ENCODE measurements at regions not wholly inside any gene's neighbourhood (a gene's known extent, or its start where the extent isn't known, plus 50 kb on each side); places are given as distances from the start of the nearest gene placed in this dataset.

- Histone ChIP-seq H2AK5ac (ENCODE audit: low read length) (no peak overlapping the region), H2AFZ (ENCODE audit: insufficient read depth, low read length, poor library complexity) (no peak overlapping the region), H3K27ac (ENCODE audit: low read depth, low read length) (no peak overlapping the region), H3K27me3 (ENCODE audit: insufficient read depth, low read length) (no peaks in the 10 kb centered on the region), H3K18ac (ENCODE audit: low read length) (no peak overlapping the region), H4K12ac (ENCODE audit: low read depth, low read length) (no peak overlapping the region), H3K4ac (ENCODE audit: low read depth, low read length) (no peak overlapping the region), H3K14ac (ENCODE audit: low read length) (no peak overlapping the region), H2BK120ac (ENCODE audit: insufficient read depth, low read length, poor library complexity) (no peak overlapping the region), H3K4me3 (ENCODE audit: low read depth, low read length) (no peak overlapping the region), H3K9me3 (ENCODE audit: insufficient read depth, low read depth, low read length) (no peaks in the 10 kb centered on the region), H2BK12ac (ENCODE audit: low read length) (no peak overlapping the region), H3K23ac (ENCODE audit: low read length) (no peak overlapping the region), H4K91ac (ENCODE audit: low read depth, low read length) (no peak overlapping the region), H3K79me2 (ENCODE audit: control insufficient read depth, insufficient read depth, low read length, poor library complexity) (no peaks in the 10 kb centered on the region), H4K8ac (ENCODE audit: low read depth, low read length) (no peak overlapping the region), H2BK5ac (ENCODE audit: low read depth, low read length, poor library complexity) (no peak overlapping the region), H3K79me1 (ENCODE audit: low read length) (no peaks in the 10 kb centered on the region), H3K36me3 (ENCODE audit: control insufficient read depth in 1 of 2, insufficient read depth in 2 of 2, low read length in 2 of 2) (no peaks in the 10 kb centered on the region), H3K9ac (ENCODE audit: low read length) (no peak overlapping the region), H3K4me2 (ENCODE audit: low read length) (no peak overlapping the region), H3K4me1 (ENCODE audit: control insufficient read depth in 1 of 2, insufficient read depth in 2 of 2, low read length in 2 of 2) (no peaks in the 10 kb centered on the region)
- WGBS (ENCODE audit: extremely low coverage, insufficient coverage, insufficient read length), result no CpG with 5 or more reads among the region's 6 CpGs
- DNase-seq, result no peak
Measured at GRCh38 chr12:24424889-24425600, 475.6 kb upstream of the SOX5 start.

DNA sequence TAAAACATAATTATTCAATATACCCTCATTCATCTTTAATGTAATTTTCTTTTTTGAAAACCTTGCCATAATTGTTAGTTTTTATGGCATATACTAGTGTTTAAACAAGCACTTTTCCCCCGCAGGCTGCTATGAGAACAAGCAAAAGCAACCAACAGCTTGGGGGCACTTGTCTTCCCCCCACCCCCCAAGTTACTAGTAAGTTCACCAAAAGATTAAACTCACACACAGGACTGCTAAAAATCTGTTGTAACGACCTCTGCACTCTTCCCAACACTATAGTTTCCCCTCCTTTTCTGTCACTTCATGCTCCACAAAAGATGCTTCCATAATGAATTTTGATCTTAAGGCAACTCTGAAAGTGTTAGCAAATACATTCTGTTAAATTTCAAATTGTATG lies 474.9 kb upstream of the SOX5 start:
- no peaks in the 10 kb centered on the region for H3K79me2 ChIP-seq (ENCODE audit: control insufficient read depth, insufficient read depth, low read length, poor library complexity)
- H3K4me1 ChIP-seq (ENCODE audit: control insufficient read depth in 1 of 2, insufficient read depth in 2 of 2, low read length in 2 of 2), result no peaks in the 10 kb centered on the region
- H3K4me2 ChIP-seq (ENCODE audit: low read length), result no peak overlapping the region
- H4K12ac ChIP-seq (ENCODE audit: low read depth, low read length), result no peak overlapping the region
- no peak overlapping the region for H3K18ac ChIP-seq (ENCODE audit: low read length)
- H3K9me3 ChIP-seq (ENCODE audit: insufficient read depth, low read depth, low read length), result no peaks in the 10 kb centered on the region
- H3K14ac ChIP-seq (ENCODE audit: low read length), result no peak overlapping the region
- H3K79me1 ChIP-seq (ENCODE audit: low read length), result no peaks in the 10 kb centered on the region
- H2BK5ac ChIP-seq (ENCODE audit: low read depth, low read length, poor library complexity), result no peak overlapping the region
- no peak overlapping the region for H3K23ac ChIP-seq (ENCODE audit: low read length)
- no peak overlapping the region for H3K27ac ChIP-seq (ENCODE audit: low read depth, low read length)
- no CpG with 5 or more reads among the region's 2 CpGs for WGBS (ENCODE audit: extremely low coverage, insufficient coverage, insufficient read length)
- no peak overlapping the region for H3K4me3 ChIP-seq (ENCODE audit: low read depth, low read length)
- no peaks in the 10 kb centered on the region for H3K36me3 ChIP-seq (ENCODE audit: control insufficient read depth in 1 of 2, insufficient read depth in 2 of 2, low read length in 2 of 2)
- H3K27me3 ChIP-seq (ENCODE audit: insufficient read depth, low read length), result no peaks in the 10 kb centered on the region
- H4K91ac ChIP-seq (ENCODE audit: low read depth, low read length), result no peak overlapping the region
- no peak overlapping the region for H4K8ac ChIP-seq (ENCODE audit: low read depth, low read length)
- H2AK5ac ChIP-seq (ENCODE audit: low read length), result no peak overlapping the region
- no peak overlapping the region for H2BK120ac ChIP-seq (ENCODE audit: insufficient read depth, low read length, poor library complexity)
- H2BK12ac ChIP-seq (ENCODE audit: low read length), result no peak overlapping the region
- no peak overlapping the region for H3K4ac ChIP-seq (ENCODE audit: low read depth, low read length)
- DNase-seq, result no peak
- no peak overlapping the region for H2AFZ ChIP-seq (ENCODE audit: insufficient read depth, low read length, poor library complexity)
- H3K9ac ChIP-seq (ENCODE audit: low read length), result no peak overlapping the region

DNA sequence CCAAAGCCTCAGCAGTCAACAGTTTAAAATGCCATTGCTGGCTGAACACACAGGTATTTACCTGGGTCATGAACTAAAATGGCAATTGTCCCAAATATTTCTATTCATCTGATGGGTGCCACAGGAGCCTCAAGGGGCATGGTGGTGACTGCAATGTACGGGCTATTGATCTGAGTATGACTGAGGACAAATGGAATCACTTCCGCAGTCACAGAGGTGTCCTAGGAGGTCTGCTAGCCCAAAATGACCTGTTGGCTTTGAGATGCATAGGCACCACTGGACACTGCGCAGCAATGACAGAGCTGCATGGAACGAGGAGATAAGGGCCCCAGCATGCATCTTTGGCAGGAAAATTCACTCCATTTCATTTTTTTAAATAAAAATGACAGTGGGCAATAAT lies 474.1 kb upstream of the SOX5 start:
- H3K4ac ChIP-seq (ENCODE audit: low read depth, low read length), result no peak overlapping the region
- H3K9ac ChIP-seq (ENCODE audit: low read length), result no peak overlapping the region
- no peak overlapping the region for H2BK120ac ChIP-seq (ENCODE audit: insufficient read depth, low read length, poor library complexity)
- H2AK5ac ChIP-seq (ENCODE audit: low read length), result no peak overlapping the region
- no peak overlapping the region for H3K4me2 ChIP-seq (ENCODE audit: low read length)
- DNase-seq, result peak; percentile 61 to 75
- no peak overlapping the region for H3K14ac ChIP-seq (ENCODE audit: low read length)
- no peak overlapping the region for H2AFZ ChIP-seq (ENCODE audit: insufficient read depth, low read length, poor library complexity)
- H4K8ac ChIP-seq (ENCODE audit: low read depth, low read length), result no peak overlapping the region
- H3K79me1 ChIP-seq (ENCODE audit: low read length), result no peaks in the 10 kb centered on the region
- no peak overlapping the region for H4K12ac ChIP-seq (ENCODE audit: low read depth, low read length)
- no peaks in the 10 kb centered on the region for H3K27me3 ChIP-seq (ENCODE audit: insufficient read depth, low read length)
- WGBS (ENCODE audit: extremely low coverage, insufficient coverage, insufficient read length), result no CpG with 5 or more reads among the region's 4 CpGs
- no peak overlapping the region for H2BK12ac ChIP-seq (ENCODE audit: low read length)
- no peak overlapping the region for H3K4me3 ChIP-seq (ENCODE audit: low read depth, low read length)
- H4K91ac ChIP-seq (ENCODE audit: low read depth, low read length), result no peak overlapping the region
- H3K9me3 ChIP-seq (ENCODE audit: insufficient read depth, low read depth, low read length), result no peaks in the 10 kb centered on the region
- H3K23ac ChIP-seq (ENCODE audit: low read length), result no peak overlapping the region
- H2BK5ac ChIP-seq (ENCODE audit: low read depth, low read length, poor library complexity), result no peak overlapping the region
- no peaks in the 10 kb centered on the region for H3K36me3 ChIP-seq (ENCODE audit: control insufficient read depth in 1 of 2, insufficient read depth in 2 of 2, low read length in 2 of 2)
- no peaks in the 10 kb centered on the region for H3K4me1 ChIP-seq (ENCODE audit: control insufficient read depth in 1 of 2, insufficient read depth in 2 of 2, low read length in 2 of 2)
- H3K79me2 ChIP-seq (ENCODE audit: control insufficient read depth, insufficient read depth, low read length, poor library complexity), result no peaks in the 10 kb centered on the region
- H3K27ac ChIP-seq (ENCODE audit: low read depth, low read length), result no peak overlapping the region
- H3K18ac ChIP-seq (ENCODE audit: low read length), result no peak overlapping the region

DNA sequence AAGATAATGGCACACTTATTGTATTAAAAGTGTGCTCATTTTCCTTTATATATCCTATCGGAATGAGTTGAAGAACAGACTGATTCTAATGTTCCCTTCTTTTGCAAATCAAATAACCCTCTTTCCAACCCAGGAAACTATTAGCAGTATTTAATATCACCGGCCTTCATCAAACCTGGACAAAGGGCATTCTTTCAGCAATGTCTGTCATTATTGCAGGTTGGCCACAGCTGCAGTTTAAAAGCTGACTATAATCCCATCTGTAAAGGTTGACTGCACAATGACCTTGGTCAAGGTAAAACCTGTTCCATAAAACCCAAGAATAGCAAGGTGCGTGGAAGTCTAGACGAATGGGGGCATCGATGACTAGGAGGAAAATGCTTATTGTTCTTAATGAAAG lies 472.3 kb upstream of the SOX5 start:
- DNase-seq, result no peak
- WGBS (ENCODE audit: extremely low coverage, insufficient coverage, insufficient read length), result no CpG with 5 or more reads among the region's 5 CpGs
- no peaks in the 10 kb centered on the region for H3K79me1 ChIP-seq (ENCODE audit: low read length)
- H3K18ac ChIP-seq (ENCODE audit: low read length), result no peak overlapping the region
- H3K27ac ChIP-seq (ENCODE audit: low read depth, low read length), result no peak overlapping the region
- H2BK5ac ChIP-seq (ENCODE audit: low read depth, low read length, poor library complexity), result no peak overlapping the region
- H3K27me3 ChIP-seq (ENCODE audit: insufficient read depth, low read length), result no peaks in the 10 kb centered on the region
- H4K8ac ChIP-seq (ENCODE audit: low read depth, low read length), result no peak overlapping the region
- H4K91ac ChIP-seq (ENCODE audit: low read depth, low read length), result no peak overlapping the region
- no peak overlapping the region for H3K4me3 ChIP-seq (ENCODE audit: low read depth, low read length)
- H2AK5ac ChIP-seq (ENCODE audit: low read length), result no peak overlapping the region
- no peak overlapping the region for H2BK12ac ChIP-seq (ENCODE audit: low read length)
- no peaks in the 10 kb centered on the region for H3K79me2 ChIP-seq (ENCODE audit: control insufficient read depth, insufficient read depth, low read length, poor library complexity)
- no peak overlapping the region for H2BK120ac ChIP-seq (ENCODE audit: insufficient read depth, low read length, poor library complexity)
- no peaks in the 10 kb centered on the region for H3K9me3 ChIP-seq (ENCODE audit: insufficient read depth, low read depth, low read length)
- no peaks in the 10 kb centered on the region for H3K4me1 ChIP-seq (ENCODE audit: control insufficient read depth in 1 of 2, insufficient read depth in 2 of 2, low read length in 2 of 2)
- no peak overlapping the region for H3K9ac ChIP-seq (ENCODE audit: low read length)
- no peak overlapping the region for H3K4ac ChIP-seq (ENCODE audit: low read depth, low read length)
- H3K14ac ChIP-seq (ENCODE audit: low read length), result no peak overlapping the region
- H3K36me3 ChIP-seq (ENCODE audit: control insufficient read depth in 1 of 2, insufficient read depth in 2 of 2, low read length in 2 of 2), result no peaks in the 10 kb centered on the region
- no peak overlapping the region for H3K4me2 ChIP-seq (ENCODE audit: low read length)
- no peak overlapping the region for H4K12ac ChIP-seq (ENCODE audit: low read depth, low read length)
- H3K23ac ChIP-seq (ENCODE audit: low read length), result no peak overlapping the region
- no peak overlapping the region for H2AFZ ChIP-seq (ENCODE audit: insufficient read depth, low read length, poor library complexity)

Measured in trophoblast cell (in vitro differentiated cells and primary cell).